ENCODE measurements at regions not wholly inside any gene's neighbourhood (a gene's known extent, or its start where the extent isn't known, plus 50 kb on each side); places are given as distances from the start of the nearest gene placed in this dataset.

- Histone ChIP-seq H3K4me2 (ENCODE audit: low read length) (no peak overlapping the region), H3K27me3 (ENCODE audit: insufficient read depth, low read length) (no peaks in the 10 kb centered on the region)
Observed at GRCh38 chr12:125453751-125454150, 388.5 kb downstream of the AACS start.

GRCh38 chr12:125454291-125454690, 389.1 kb downstream of the AACS start:
- Histone ChIP-seq H3K4me2 (ENCODE audit: low read length) (no peak overlapping the region), H3K27me3 (ENCODE audit: insufficient read depth, low read length) (no peaks in the 10 kb centered on the region), H3F3A (ENCODE audit: insufficient read depth, low read length) (no peaks in the 10 kb centered on the region), H4K20me1 (ENCODE audit: insufficient read depth, low read length) (no peaks in the 10 kb centered on the region), H3K9me2 (ENCODE audit: low read depth, low read length) (no peaks in the 10 kb centered on the region), H2AFZ (ENCODE audit: low read length) (no peak overlapping the region), H3K9me3 (ENCODE audit: low read length) (0 out of 2 replicates have a peak, but pooled peaks cover 5% of the 10 kb centered on the region), H3K79me2 (ENCODE audit: insufficient read depth, low read length) (no peaks in the 10 kb centered on the region), H3K9ac (ENCODE audit: low read length) (no peak overlapping the region), H3K27ac (ENCODE audit: low read depth, low read length, poor library complexity, severe bottlenecking) (no peak overlapping the region), H3K4me1 (ENCODE audit: insufficient read depth, low read length, severe bottlenecking) (no peaks in the 10 kb centered on the region), H3K36me3 (ENCODE audit: insufficient read depth, low read length) (no peaks in the 10 kb centered on the region), H3K4me3 (ENCODE audit: low read depth, low read length, poor library complexity, severe bottlenecking) (no peak overlapping the region)
- no peak for TF ChIP-seq CTCF (IDR thresholded peaks at IDR 0.05; ENCODE audit: low read length)

More at GRCh38 chr12:125453751-125454150, 388.5 kb downstream of the AACS start:
- Histone ChIP-seq H3K9me2 (ENCODE audit: low read depth, low read length) (no peaks in the 10 kb centered on the region), H4K20me1 (ENCODE audit: insufficient read depth, low read length) (no peaks in the 10 kb centered on the region), H3F3A (ENCODE audit: insufficient read depth, low read length) (no peaks in the 10 kb centered on the region), H3K9me3 (ENCODE audit: low read length) (0 out of 2 replicates have a peak, but pooled peaks cover 5% of the 10 kb centered on the region), H2AFZ (ENCODE audit: low read length) (no peak overlapping the region), H3K79me2 (ENCODE audit: insufficient read depth, low read length) (no peaks in the 10 kb centered on the region), H3K9ac (ENCODE audit: low read length) (no peak overlapping the region), H3K36me3 (ENCODE audit: insufficient read depth, low read length) (no peaks in the 10 kb centered on the region), H3K4me1 (ENCODE audit: insufficient read depth, low read length, severe bottlenecking) (no peaks in the 10 kb centered on the region), H3K4me3 (ENCODE audit: low read depth, low read length, poor library complexity, severe bottlenecking) (no peak overlapping the region), H3K27ac (ENCODE audit: low read depth, low read length, poor library complexity, severe bottlenecking) (no peak overlapping the region)
- no peak for TF ChIP-seq EZH2 (IDR thresholded peaks at IDR 0.05; ENCODE audit: borderline replicate concordance, low read length)
- TF ChIP-seq CTCF (IDR thresholded peaks at IDR 0.05; ENCODE audit: low read length), result no peak

- Histone ChIP-seq H3K9me2 (ENCODE audit: low read depth, low read length) (no peaks in the 10 kb centered on the region), H3K4me1 (ENCODE audit: insufficient read depth, low read length, severe bottlenecking) (no peaks in the 10 kb centered on the region), H3K9me3 (ENCODE audit: low read length) (0 out of 2 replicates have a peak, but pooled peaks cover 5% of the 10 kb centered on the region), H3K27me3 (ENCODE audit: insufficient read depth, low read length) (no peaks in the 10 kb centered on the region), H3K27ac (ENCODE audit: low read depth, low read length, poor library complexity, severe bottlenecking) (no peak overlapping the region), H3K4me3 (ENCODE audit: low read depth, low read length, poor library complexity, severe bottlenecking) (no peak overlapping the region), H3K4me2 (ENCODE audit: low read length) (no peak overlapping the region), H3K79me2 (ENCODE audit: insufficient read depth, low read length) (no peaks in the 10 kb centered on the region), H3F3A (ENCODE audit: insufficient read depth, low read length) (no peaks in the 10 kb centered on the region), H3K36me3 (ENCODE audit: insufficient read depth, low read length) (no peaks in the 10 kb centered on the region), H4K20me1 (ENCODE audit: insufficient read depth, low read length) (no peaks in the 10 kb centered on the region), H3K9ac (ENCODE audit: low read length) (no peak overlapping the region), H2AFZ (ENCODE audit: low read length) (no peak overlapping the region)
- no peak for TF ChIP-seq EZH2 (IDR thresholded peaks at IDR 0.05; ENCODE audit: borderline replicate concordance, low read length)
Observed at GRCh38 chr12:125454786-125455480, 389.7 kb downstream of the AACS start.

GRCh38 chr12:125455556-125455955, 390.3 kb downstream of the AACS start:
- Histone ChIP-seq H3K9me3 (ENCODE audit: low read length) (0 out of 2 replicates have a peak, but pooled peaks cover 5% of the 10 kb centered on the region), H3K79me2 (ENCODE audit: insufficient read depth, low read length) (no peaks in the 10 kb centered on the region), H3K36me3 (ENCODE audit: insufficient read depth, low read length) (no peaks in the 10 kb centered on the region), H3K9me2 (ENCODE audit: low read depth, low read length) (no peaks in the 10 kb centered on the region), H3K27me3 (ENCODE audit: insufficient read depth, low read length) (no peaks in the 10 kb centered on the region), H4K20me1 (ENCODE audit: insufficient read depth, low read length) (no peaks in the 10 kb centered on the region), H3K4me3 (ENCODE audit: low read depth, low read length, poor library complexity, severe bottlenecking) (no peak overlapping the region), H3K4me1 (ENCODE audit: insufficient read depth, low read length, severe bottlenecking) (no peaks in the 10 kb centered on the region), H3F3A (ENCODE audit: insufficient read depth, low read length) (no peaks in the 10 kb centered on the region), H3K9ac (ENCODE audit: low read length) (no peak overlapping the region), H3K27ac (ENCODE audit: low read depth, low read length, poor library complexity, severe bottlenecking) (no peak overlapping the region), H3K4me2 (ENCODE audit: low read length) (no peak overlapping the region), H2AFZ (ENCODE audit: low read length) (no peak overlapping the region)
- no peak for TF ChIP-seq EZH2 (IDR thresholded peaks at IDR 0.05; ENCODE audit: borderline replicate concordance, low read length)
- TF ChIP-seq CTCF (IDR thresholded peaks at IDR 0.05; ENCODE audit: low read length), result peak; percentile 28; the same call in 1 of the 2 replicates
